ENCODE measurements at regions not wholly inside any gene's neighbourhood (a gene's known extent, or its start where the extent isn't known, plus 50 kb on each side); places are given as distances from the start of the nearest gene placed in this dataset.
"Not testable (repeated sequence)": the region's sequence is repeated elsewhere in the genome, so short reads cannot be mapped to it uniquely, and the experiment has no call there.

DNA sequence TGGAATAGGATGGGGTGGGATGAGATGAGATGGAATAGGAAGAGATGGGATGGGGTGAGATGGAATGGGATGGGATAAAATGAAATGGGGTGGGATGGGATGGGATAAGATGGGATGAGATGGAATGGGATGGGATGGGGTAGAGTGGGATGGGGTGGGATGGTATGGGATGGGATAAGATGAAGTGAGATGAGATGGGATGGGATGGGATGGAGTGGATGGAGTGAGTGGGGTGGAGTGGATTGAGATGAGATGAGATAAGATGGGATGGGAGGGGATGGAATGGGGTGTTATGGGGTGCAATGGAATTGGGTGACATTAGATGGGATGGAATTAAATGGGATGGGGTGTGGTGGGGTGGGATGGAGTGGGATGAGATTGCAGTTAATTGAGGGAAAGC lies 279.2 kb upstream of the CDH5 start:
- no peaks in the 10 kb centered on the region for H3K9me3 ChIP-seq (ENCODE audit: control extremely low read depth in 1 of 3, control insufficient read depth in 2 of 3, insufficient read depth in 1 of 3, low read length in 2 of 3)
- H3K4me3 Mint-ChIP-seq, result no peak overlapping the region
- H2AFZ ChIP-seq (ENCODE audit: insufficient read depth, low read depth, low read length, poor library complexity, severe bottlenecking), result no peak overlapping the region
- ChIA-PET POLR2A (no interaction called here), CTCF (no interaction called here)
- H3K27ac Mint-ChIP-seq, result no peak overlapping the region
- no peaks in the 10 kb centered on the region for H3K79me2 ChIP-seq (ENCODE audit: control insufficient read depth, insufficient read depth, low read length)
- no peaks in the 10 kb centered on the region for H3K4me1 Mint-ChIP-seq
- no peak overlapping the region for H3K4me2 ChIP-seq (replicated peaks; ENCODE audit: low read depth, low read length, poor library complexity, severe bottlenecking)
- H3K27ac ChIP-seq (ENCODE audit: low read length in 2 of 2), result no peak overlapping the region
- H4K20me1 ChIP-seq (ENCODE audit: control insufficient read depth, insufficient read depth, low read length, poor library complexity, severe bottlenecking), result no peaks in the 10 kb centered on the region
- H3K27me3 Mint-ChIP-seq, result no peaks in the 10 kb centered on the region
- no peaks in the 10 kb centered on the region for H3K27me3 ChIP-seq (replicated peaks in 1 of 4; ENCODE audit: control extremely low read depth in 1 of 4, control insufficient read depth in 3 of 4, insufficient read depth in 4 of 4, low read length in 3 of 4)
- intact Hi-C loops (cut with micrococcal nuclease), result no loop called here
- H3K9ac ChIP-seq (ENCODE audit: low read length), result no peak overlapping the region
- no peak overlapping the region for H3K4me3 ChIP-seq (ENCODE audit: control extremely low read depth in 1 of 5, extremely low read depth in 1 of 5, insufficient read depth in 1 of 5, low read depth in 2 of 5, low read length in 4 of 5)
- no peak for ATAC-seq (ENCODE audit: low read depth)
- TF ChIP-seq CTCF (IDR thresholded peaks at IDR 0.05) (no peak), EZH2 (IDR thresholded peaks at IDR 0.05; ENCODE audit: borderline replicate concordance, insufficient read depth, low read depth, low read length, poor library complexity, severe bottlenecking) (no peak)
- no peaks in the 10 kb centered on the region for H3K4me1 ChIP-seq (ENCODE audit: control insufficient read depth in 2 of 2, insufficient read depth in 2 of 2, low read length in 2 of 2)
- H3K36me3 ChIP-seq (replicated peaks in 1 of 2; ENCODE audit: control extremely low read depth in 1 of 2, control insufficient read depth in 1 of 2, extremely low read depth in 1 of 2, insufficient read depth in 2 of 2, low read length in 1 of 2), result no peaks in the 10 kb centered on the region
- no peak for DNase-seq
- H3K9me3 Mint-ChIP-seq (ENCODE audit: insufficient read depth), result no peaks in the 10 kb centered on the region

DNA sequence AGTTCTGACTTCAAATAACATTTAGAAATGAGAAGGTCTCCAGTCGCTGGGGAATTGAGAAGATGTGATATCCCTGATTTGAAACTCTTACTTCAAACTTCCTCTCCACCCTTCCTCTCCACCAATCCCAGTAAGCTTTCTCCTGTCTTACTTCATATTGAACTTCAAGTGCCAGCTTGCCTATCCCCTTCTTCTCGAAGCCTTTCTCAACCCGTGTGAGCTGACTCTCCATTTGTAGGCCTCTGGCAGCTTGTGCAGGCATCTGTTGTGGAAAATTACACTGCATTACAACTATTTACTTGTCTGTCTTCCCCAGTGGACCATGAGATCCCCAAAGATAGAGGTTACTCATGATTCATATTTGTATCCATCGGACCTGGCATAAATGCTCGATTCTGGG lies 280.8 kb upstream of the CDH5 start:
- Mint-ChIP-seq H3K4me1 (no peaks in the 10 kb centered on the region), H3K27me3 (no peaks in the 10 kb centered on the region), H3K27ac (no peak overlapping the region), H3K4me3 (no peak overlapping the region), H3K9me3 (ENCODE audit: insufficient read depth) (no peaks in the 10 kb centered on the region)
- POLR2A ChIA-PET, result no interaction called here
- WGBS (ENCODE audit: insufficient coverage), result 88% methylated on average over 4 of the region's 5 CpGs
- no peak overlapping the region for H3K27ac ChIP-seq (ENCODE audit: low read length in 2 of 2)
- intact Hi-C loops (cut with micrococcal nuclease), result no loop called here
- CTCF ChIA-PET, result interaction anchor here (0.6 kb wide), 1 partner anchor 320 kb away, joined by 5 read pairs; no protein-coding TSS in a partner anchor
- H3K4me2 ChIP-seq (replicated peaks; ENCODE audit: low read depth, low read length, poor library complexity, severe bottlenecking), result no peak overlapping the region
- H3K9me3 ChIP-seq (ENCODE audit: control extremely low read depth in 1 of 3, control insufficient read depth in 2 of 3, insufficient read depth in 1 of 3, low read length in 2 of 3), result no peaks in the 10 kb centered on the region
- DNase-seq (no peak), ATAC-seq (ENCODE audit: low read depth) (no peak)
- H4K20me1 ChIP-seq (ENCODE audit: control insufficient read depth, insufficient read depth, low read length, poor library complexity, severe bottlenecking), result no peaks in the 10 kb centered on the region
- H3K9ac ChIP-seq (ENCODE audit: low read length), result no peak overlapping the region
- TF ChIP-seq CTCF (IDR thresholded peaks at IDR 0.05) (no peak), EZH2 (IDR thresholded peaks at IDR 0.05; ENCODE audit: borderline replicate concordance, insufficient read depth, low read depth, low read length, poor library complexity, severe bottlenecking) (no peak)
- no peaks in the 10 kb centered on the region for H3K4me1 ChIP-seq (ENCODE audit: control insufficient read depth in 2 of 2, insufficient read depth in 2 of 2, low read length in 2 of 2)
- H3K79me2 ChIP-seq (ENCODE audit: control insufficient read depth, insufficient read depth, low read length), result no peaks in the 10 kb centered on the region
- H3K36me3 ChIP-seq (replicated peaks in 1 of 2; ENCODE audit: control extremely low read depth in 1 of 2, control insufficient read depth in 1 of 2, extremely low read depth in 1 of 2, insufficient read depth in 2 of 2, low read length in 1 of 2), result no peaks in the 10 kb centered on the region
- no peak overlapping the region for H2AFZ ChIP-seq (ENCODE audit: insufficient read depth, low read depth, low read length, poor library complexity, severe bottlenecking)
- no peaks in the 10 kb centered on the region for H3K27me3 ChIP-seq (replicated peaks in 1 of 4; ENCODE audit: control extremely low read depth in 1 of 4, control insufficient read depth in 3 of 4, insufficient read depth in 4 of 4, low read length in 3 of 4)
- H3K4me3 ChIP-seq (ENCODE audit: control extremely low read depth in 1 of 5, extremely low read depth in 1 of 5, insufficient read depth in 1 of 5, low read depth in 2 of 5, low read length in 4 of 5), result no peak overlapping the region

DNA sequence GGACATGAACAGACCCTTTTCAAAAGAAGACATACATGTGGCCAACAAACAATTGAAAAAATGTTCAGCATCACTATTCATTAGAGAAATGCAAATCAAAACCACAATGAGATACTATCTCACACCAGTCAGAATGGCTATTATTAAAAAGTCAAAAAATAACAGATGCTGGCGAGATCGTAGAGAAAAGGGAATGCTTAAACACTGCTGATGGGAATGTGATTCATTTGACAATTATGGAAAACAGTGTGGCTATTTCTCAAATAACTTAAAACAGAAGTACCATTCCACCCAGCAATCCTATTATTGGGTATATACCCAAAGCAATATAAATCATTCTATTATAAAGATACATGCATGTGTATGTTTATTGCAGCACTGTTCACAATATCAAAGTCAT lies 281.8 kb upstream of the CDH5 start:
- H3K9ac ChIP-seq (ENCODE audit: low read length); H3K4me1 ChIP-seq (ENCODE audit: control insufficient read depth in 2 of 2, insufficient read depth in 2 of 2, low read length in 2 of 2); H3K79me2 ChIP-seq (ENCODE audit: control insufficient read depth, insufficient read depth, low read length); POLR2A ChIA-PET; H2AFZ ChIP-seq (ENCODE audit: insufficient read depth, low read depth, low read length, poor library complexity, severe bottlenecking); ATAC-seq (ENCODE audit: low read depth); H3K27me3 ChIP-seq (replicated peaks in 1 of 4; ENCODE audit: control extremely low read depth in 1 of 4, control insufficient read depth in 3 of 4, insufficient read depth in 4 of 4, low read length in 3 of 4); H3K4me2 ChIP-seq (replicated peaks; ENCODE audit: low read depth, low read length, poor library complexity, severe bottlenecking); H3K4me3 Mint-ChIP-seq; H3K36me3 ChIP-seq (replicated peaks in 1 of 2; ENCODE audit: control extremely low read depth in 1 of 2, control insufficient read depth in 1 of 2, extremely low read depth in 1 of 2, insufficient read depth in 2 of 2, low read length in 1 of 2); H3K9me3 ChIP-seq (ENCODE audit: control extremely low read depth in 1 of 3, control insufficient read depth in 2 of 3, insufficient read depth in 1 of 3, low read length in 2 of 3); H3K9me3 Mint-ChIP-seq (ENCODE audit: insufficient read depth); H3K27me3 Mint-ChIP-seq; H4K20me1 ChIP-seq (ENCODE audit: control insufficient read depth, insufficient read depth, low read length, poor library complexity, severe bottlenecking); intact Hi-C loops (cut with micrococcal nuclease); CTCF ChIA-PET; H3K27ac ChIP-seq (ENCODE audit: low read length in 2 of 2); DNase-seq; H3K4me3 ChIP-seq (ENCODE audit: control extremely low read depth in 1 of 5, extremely low read depth in 1 of 5, insufficient read depth in 1 of 5, low read depth in 2 of 5, low read length in 4 of 5); H3K4me1 Mint-ChIP-seq; H3K27ac Mint-ChIP-seq: not testable (repeated sequence)
- whole genome bisulfite sequencing (ENCODE audit: insufficient coverage), result no CpG with 5 or more reads among the region's 2 CpGs
